HG02970 (cell line): ENCODE measurements at regions not wholly inside any gene's neighbourhood (a gene's known extent, or its start where the extent isn't known, plus 50 kb on each side); places are given as distances from the start of the nearest gene placed in this dataset.
A peak's percentile ranks its signal among the peaks of the same experiment; 100 is the strongest.
"Not testable (repeated sequence)": the region's sequence is repeated elsewhere in the genome, so short reads cannot be mapped to it uniquely, and the experiment has no call there.

Experiments used
- ATAC-seq: cut with Tn5 transposase; IDR thresholded peaks from one replicate; pipeline ENCODE4 v1.9.1; 2021; ENCODE audit warnings: mild to moderate bottlenecking, moderate library complexity, moderate number of reproducible peaks; ENCODE audit not compliant: unreplicated experiment, low FRiP score

GRCh38 chr4:84235126-84235944 is 263.8 kb downstream of the NKX6-1 start:
- ATAC-seq, result peak; percentile 100

GRCh38 chr4:84232309-84233095 is 266.6 kb downstream of the NKX6-1 start:
- no peak for ATAC-seq

GRCh38 chr4:84231539-84232055 is 267.5 kb downstream of the NKX6-1 start:
- ATAC-seq, result no peak

DNA sequence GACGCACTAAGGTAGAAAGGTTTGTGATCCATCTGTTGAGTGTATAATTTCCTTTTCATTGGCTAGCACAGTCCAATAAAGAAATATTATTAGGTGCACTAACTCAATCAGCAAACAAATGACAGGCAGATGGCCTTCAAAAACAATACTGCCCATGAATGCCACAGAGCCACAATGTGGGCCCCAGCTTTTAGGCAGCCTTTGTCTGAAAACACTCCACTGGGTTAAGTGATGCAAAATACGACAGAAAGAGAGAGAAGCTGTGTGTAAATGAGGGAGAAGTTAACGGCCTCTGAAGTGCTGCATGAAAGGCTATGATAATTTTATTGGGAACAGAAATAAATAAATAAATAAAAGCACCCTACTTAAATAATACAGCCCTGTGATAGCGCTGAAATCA is 274.6 kb downstream of the NKX6-1 start:
- no peak for ATAC-seq

DNA sequence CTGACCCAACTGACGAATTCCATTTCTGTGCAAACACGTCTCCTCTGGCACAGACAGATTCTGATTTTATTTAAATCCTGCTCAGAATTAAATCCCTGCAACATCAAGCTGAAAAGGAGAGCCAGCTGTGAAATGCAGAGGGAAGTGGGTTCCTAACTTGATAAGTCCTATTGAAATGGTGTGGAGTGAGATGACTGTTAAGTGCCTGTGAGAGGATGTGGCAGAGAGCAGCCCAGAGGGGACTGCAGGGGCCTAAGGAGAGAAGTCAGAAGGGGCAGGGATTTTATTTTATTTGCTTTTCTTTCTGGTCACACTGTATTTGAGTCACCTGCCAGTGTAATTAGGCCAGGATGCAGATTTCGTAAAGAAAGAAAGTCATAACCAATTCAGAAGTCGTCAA is 277.4 kb downstream of the NKX6-1 start:
- ATAC-seq, result no peak

- ATAC-seq, result no peak
These were observed 278.1 kb downstream of the NKX6-1 start for GRCh38 chr4:84220990-84221389.

DNA sequence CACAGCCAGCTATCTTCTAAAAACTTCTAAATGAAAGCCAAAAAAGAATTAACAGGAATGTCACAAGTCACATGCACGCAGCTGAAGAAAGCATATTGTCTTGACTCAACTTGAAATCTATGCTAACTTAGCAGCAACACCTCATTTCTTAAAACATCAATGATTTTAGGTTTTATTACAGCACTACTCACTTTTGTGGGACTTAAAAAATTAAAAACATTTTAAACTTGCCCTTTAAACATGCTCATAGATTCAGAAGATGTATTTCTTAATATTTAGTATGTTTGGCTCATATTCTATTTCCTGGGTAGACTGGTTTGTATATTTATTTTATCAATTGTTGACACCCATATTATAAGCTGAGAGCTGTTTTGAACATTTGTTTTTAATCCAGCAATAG is 279.4 kb downstream of the NKX6-1 start:
- ATAC-seq, result no peak

- no peak for ATAC-seq
These were observed 281.1 kb downstream of the NKX6-1 start for GRCh38 chr4:84218031-84218430.

GRCh38 chr4:84215217-84215616 is 283.9 kb downstream of the NKX6-1 start:
- ATAC-seq, result no peak

DNA sequence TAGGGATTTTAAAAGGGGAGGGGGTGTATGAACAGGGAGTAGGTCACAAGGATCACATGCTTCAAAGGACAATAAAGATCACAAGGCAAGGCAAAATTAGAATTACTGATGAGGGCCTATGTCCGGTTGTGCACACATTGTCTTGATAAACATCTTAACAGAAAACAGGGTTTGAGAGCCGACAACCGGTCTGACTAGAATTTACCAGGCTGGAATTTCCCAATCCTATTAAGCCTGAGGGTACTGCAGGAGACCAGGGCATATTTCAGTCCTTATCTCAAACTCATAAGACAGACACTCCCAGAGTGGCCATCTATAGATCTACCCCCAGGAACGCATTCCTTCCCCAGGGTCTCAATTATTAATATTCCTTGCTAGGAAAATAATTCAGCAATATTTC is 292.9 kb downstream of the NKX6-1 start:
- not testable (repeated sequence) for ATAC-seq

DNA sequence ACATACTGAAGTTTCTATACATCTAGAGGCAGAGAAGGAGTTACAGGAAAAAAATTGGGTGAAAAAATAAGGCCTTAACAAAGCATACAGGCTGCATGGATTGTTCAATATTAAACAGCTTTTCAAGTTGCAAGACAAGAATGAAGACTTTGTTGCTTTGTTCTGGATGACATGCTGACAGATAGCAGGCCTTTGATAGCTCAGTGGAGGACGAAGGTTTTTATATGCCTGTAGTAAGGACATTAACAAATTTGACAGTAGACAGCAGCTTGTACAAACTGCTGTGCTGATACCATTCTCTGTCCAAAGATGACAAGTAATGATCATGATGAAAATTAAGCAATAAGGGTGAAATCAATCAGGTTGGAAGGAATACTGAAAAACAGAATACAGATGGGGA is 309.9 kb downstream of the NKX6-1 start:
- no peak for ATAC-seq

- no peak for ATAC-seq
These were observed 319.7 kb downstream of the NKX6-1 start for GRCh38 chr4:84179409-84179808.

GRCh38 chr4:84177831-84178542 is 321.1 kb downstream of the NKX6-1 start:
- ATAC-seq, result no peak

DNA sequence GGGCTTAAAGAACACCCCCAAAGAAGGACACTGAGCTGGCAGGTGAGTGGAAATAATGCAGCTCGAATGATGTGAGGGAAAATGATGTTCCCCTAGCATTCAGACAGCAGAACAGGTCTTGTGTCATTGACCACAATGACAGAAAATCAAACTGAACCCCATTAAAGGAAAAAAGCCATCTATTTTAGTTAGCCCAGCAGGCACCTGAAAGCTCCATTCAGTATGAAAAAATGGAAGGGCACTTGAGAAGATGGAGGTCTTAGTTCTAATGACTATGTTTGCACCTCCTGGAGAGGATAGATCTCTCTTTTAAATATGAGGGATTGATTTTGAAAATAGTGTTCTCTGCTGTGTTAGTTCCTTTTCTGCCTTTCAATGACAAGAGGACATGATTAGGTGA is 323.1 kb downstream of the NKX6-1 start:
- no peak for ATAC-seq

- ATAC-seq, result no peak
These were observed 327.2 kb downstream of the NKX6-1 start for GRCh38 chr4:84171871-84172270.

DNA sequence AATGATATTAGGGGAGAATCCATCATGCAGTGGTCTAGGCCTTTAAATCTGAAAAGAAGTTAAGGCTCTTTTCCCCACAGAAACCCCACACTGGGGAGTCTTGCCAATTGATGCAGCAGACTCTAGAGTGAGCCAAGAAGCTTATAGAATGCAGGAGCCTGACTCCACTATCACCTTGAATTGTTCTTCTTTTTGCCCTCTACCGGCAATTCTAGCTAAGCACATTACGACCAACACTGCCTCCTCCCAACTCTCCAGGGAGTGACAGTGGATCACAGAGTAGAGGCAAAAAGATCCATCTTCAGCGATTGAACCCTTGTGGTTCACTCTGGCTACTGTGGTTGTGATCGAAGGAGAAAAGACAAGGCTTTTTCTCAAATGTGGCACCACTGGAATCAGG is 331.5 kb downstream of the NKX6-1 start:
- no peak for ATAC-seq

- no peak for ATAC-seq
These were observed 332.0 kb downstream of the NKX6-1 start for GRCh38 chr4:84167093-84167492.

DNA sequence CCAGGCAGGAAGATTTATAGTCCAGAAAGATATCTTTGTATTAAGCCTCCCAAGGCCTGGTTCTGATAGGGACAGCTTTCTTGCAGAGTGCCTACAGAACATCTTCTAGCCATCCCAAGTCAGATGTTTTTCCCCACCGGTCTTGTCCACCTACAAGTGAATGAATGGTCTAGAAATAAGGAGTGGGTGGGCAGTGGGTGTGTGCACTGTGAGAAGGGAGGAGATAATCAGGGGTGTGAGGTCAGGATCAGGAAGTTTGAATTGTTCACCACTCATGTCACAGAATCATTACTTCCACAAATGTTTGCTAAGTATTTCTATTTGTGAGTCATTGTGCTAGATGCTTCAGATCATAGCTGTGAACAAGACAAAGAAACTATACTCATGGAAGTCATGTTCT is 332.6 kb downstream of the NKX6-1 start:
- ATAC-seq, result no peak

GRCh38 chr4:84164201-84164600 is 334.9 kb downstream of the NKX6-1 start:
- no peak for ATAC-seq

GRCh38 chr4:84159762-84160161 is 339.3 kb downstream of the NKX6-1 start:
- no peak for ATAC-seq

DNA sequence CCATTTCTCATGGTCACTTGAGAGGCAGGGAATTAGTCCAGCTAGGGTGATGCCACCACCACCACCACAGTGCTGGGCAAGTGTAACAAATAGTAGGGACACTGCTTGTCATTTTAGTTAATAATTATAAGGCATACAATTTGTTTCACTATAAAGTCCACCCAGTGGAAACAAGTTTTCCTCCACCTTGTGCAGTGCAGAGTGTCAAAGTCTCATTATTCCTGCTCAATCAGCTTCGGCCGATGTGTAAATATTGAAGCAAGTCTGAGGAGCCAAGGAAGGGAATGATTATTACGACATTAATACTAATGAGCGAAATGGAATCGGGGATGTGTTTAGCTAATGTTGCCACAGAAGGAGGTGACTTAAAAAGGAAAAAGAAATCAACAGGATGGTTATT is 340.4 kb downstream of the NKX6-1 start:
- ATAC-seq, result no peak
